OCI-LY7 (cell line): ENCODE measurements at regions not wholly inside any gene's neighbourhood (a gene's known extent, or its start where the extent isn't known, plus 50 kb on each side); places are given as distances from the start of the nearest gene placed in this dataset.

ENCODE experiments used
- BruUV-seq: library from RNA; stranded (reverse); fragments of 400-500 nt; replicated peaks from 2 replicates; lab custom pipeline; 2021; lab: Mats Ljungman, UMichigan
- CTCF ChIA-PET: fragments of 300-600 bp; sonication (Branson Sonifier 250); formaldehyde crosslinking; loops from one replicate; lab custom pipeline; 2022; ENCODE audit warnings: antibody characterized with exemption; ENCODE audit not compliant: unreplicated experiment; lab: Charles Lee
- POLR2A ChIA-PET: fragments of 300-600 bp; sonication (Branson Sonifier 250); formaldehyde crosslinking; loops from one replicate; lab custom pipeline; 2022; ENCODE audit warnings: antibody characterized with exemption; lab: Charles Lee
- DNase-seq: peaks from one replicate; pipeline ENCODE4 v3.0.0-alpha.2; 2015; ENCODE audit warnings: low spot score
- H2AFZ ChIP-seq: fragments of 200-600 bp; sonication (generic), shearing (Covaris generic); 2 replicates; pipeline ENCODE4 v1.6.1; 2014; ENCODE audit warnings: mild to moderate bottlenecking, antibody characterized with exemption, low read length, moderate library complexity
- H3K27ac ChIP-seq: fragments of 200-600 bp; sonication (generic); 2 replicates; pipeline ENCODE4 v1.5.1; 2014; ENCODE audit warnings: mixed run types, low read depth, mild to moderate bottlenecking, moderate library complexity, low read length, inconsistent platforms; ENCODE audit not compliant: poor library complexity, severe bottlenecking
- H3K36me3 ChIP-seq: fragments of 200-600 bp; sonication (generic); 2 replicates; pipeline ENCODE4 v1.6.1; 2014; ENCODE audit warnings: mild to moderate bottlenecking, antibody characterized with exemption, low read length, moderate library complexity, mixed read lengths; ENCODE audit not compliant: insufficient read depth
- H3K4me1 ChIP-seq: fragments of 200-600 bp; sonication (generic); 2 replicates; pipeline ENCODE4 v1.5.1; 2014; ENCODE audit warnings: mild to moderate bottlenecking, low read length; ENCODE audit not compliant: insufficient read depth, poor library complexity, severe bottlenecking
- H3K4me2 ChIP-seq: fragments of 200-600 bp; sonication (generic); 2 replicates; pipeline ENCODE4 v1.6.1; 2014; ENCODE audit warnings: mild to moderate bottlenecking, low read length
- H3K4me3 ChIP-seq: fragments of 200-600 bp; sonication (generic); 2 replicates; pipeline ENCODE4 v1.5.1; 2014; ENCODE audit warnings: mild to moderate bottlenecking, low read depth, low read length; ENCODE audit not compliant: poor library complexity, severe bottlenecking
- H3K79me2 ChIP-seq: fragments of 200-600 bp; sonication (generic); 2 replicates; pipeline ENCODE4 v1.6.1; 2016; ENCODE audit warnings: low read depth, mild to moderate bottlenecking, low read length, moderate library complexity, mixed read lengths; ENCODE audit not compliant: insufficient read depth
- H3K9me2 ChIP-seq: fragments of 200-600 bp; sonication (generic); 2 replicates; pipeline ENCODE4 v1.6.1; 2016; ENCODE audit warnings: mild to moderate bottlenecking, low read length, mixed read lengths; ENCODE audit not compliant: insufficient read depth
- H3K9me3 ChIP-seq: fragments of 200-600 bp; sonication (generic); 2 replicates; pipeline ENCODE4 v1.6.1; 2014; ENCODE audit warnings: mild to moderate bottlenecking, mixed run types, low read length, mixed read lengths
- H4K20me1 ChIP-seq: fragments of 200-600 bp; sonication (generic); 2 replicates; pipeline ENCODE4 v1.6.1; 2014; ENCODE audit warnings: mild to moderate bottlenecking, antibody characterized with exemption, low read length, moderate library complexity, mixed read lengths; ENCODE audit not compliant: insufficient read depth
- EZH2phosphoT487 ChIP-seq: fragments of 200-600 bp; sonication (generic); IDR thresholded peaks from 2 replicates; pipeline ENCODE4 v1.6.1; 2018; ENCODE audit warnings: low read depth, borderline replicate concordance, mild to moderate bottlenecking, mixed run types, antibody characterized with exemption, low read length, moderate library complexity, mixed read lengths
- intact Hi-C: fragments of 100-400 bp; cut with micrococcal nuclease; formaldehyde crosslinking; loops from one replicate; pipeline ENCODE4 v1.10.0; 2022; ENCODE audit not compliant: unreplicated experiment
- TF ChIP-seq, protein P1 (sequence below): fragments of 200-600 bp; sonication (generic); conservative IDR thresholded peaks from 2 replicates; pipeline ENCODE4 v1.5.1; 2014; ENCODE audit warnings: mild to moderate bottlenecking, antibody characterized with exemption, low read length, moderate library complexity, mixed read lengths

DNA sequence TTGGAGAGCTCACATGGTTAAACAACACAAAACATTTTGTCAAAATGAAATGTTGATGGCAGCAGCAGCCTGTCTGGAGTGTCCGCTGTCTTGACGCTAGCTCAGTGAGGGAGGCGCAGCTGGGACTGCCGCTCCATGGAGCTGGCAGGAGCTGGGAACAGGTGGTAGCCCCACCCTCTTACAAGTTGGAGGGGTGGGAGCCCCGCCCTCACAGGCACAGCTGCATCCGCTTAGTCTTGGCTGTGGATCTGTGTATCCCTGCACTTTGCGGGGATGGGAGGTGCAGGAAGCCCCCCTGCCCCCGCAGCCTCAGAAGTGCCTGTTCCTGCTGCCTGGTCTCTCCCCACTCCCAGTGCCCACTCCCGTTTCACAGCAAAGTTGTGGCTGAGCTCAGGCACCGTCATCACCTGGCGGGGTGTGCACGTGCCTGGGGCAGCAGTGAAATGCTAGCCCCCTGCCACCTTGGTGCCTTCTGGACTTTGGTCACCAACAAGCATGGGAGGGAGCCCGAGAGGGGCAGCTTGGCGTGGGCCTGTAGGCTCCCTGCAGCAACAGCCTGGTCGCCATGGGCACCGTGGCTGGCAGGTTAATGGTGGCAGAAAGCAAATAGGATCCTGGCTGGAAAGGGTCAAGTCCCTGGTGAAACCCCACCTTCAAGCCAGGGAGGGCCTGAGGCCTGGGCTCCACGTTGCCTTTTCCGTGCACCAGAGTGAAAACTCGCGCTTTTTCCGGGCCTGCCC is 53.8 kb upstream of the CADM2 start:
- Histone ChIP-seq H3K79me2 (no peaks in the 10 kb centered on the region), H3K9me3 (no peaks in the 10 kb centered on the region), H3K9me2 (no peaks in the 10 kb centered on the region), H3K4me3 (no peak overlapping the region), H3K36me3 (no peaks in the 10 kb centered on the region), H3K27ac (no peak overlapping the region), H4K20me1 (no peaks in the 10 kb centered on the region), H2AFZ (no peak overlapping the region), H3K4me1 (no peaks in the 10 kb centered on the region), H3K4me2 (no peak overlapping the region)
- no peak for DNase-seq
- TF ChIP-seq, protein P1, sequence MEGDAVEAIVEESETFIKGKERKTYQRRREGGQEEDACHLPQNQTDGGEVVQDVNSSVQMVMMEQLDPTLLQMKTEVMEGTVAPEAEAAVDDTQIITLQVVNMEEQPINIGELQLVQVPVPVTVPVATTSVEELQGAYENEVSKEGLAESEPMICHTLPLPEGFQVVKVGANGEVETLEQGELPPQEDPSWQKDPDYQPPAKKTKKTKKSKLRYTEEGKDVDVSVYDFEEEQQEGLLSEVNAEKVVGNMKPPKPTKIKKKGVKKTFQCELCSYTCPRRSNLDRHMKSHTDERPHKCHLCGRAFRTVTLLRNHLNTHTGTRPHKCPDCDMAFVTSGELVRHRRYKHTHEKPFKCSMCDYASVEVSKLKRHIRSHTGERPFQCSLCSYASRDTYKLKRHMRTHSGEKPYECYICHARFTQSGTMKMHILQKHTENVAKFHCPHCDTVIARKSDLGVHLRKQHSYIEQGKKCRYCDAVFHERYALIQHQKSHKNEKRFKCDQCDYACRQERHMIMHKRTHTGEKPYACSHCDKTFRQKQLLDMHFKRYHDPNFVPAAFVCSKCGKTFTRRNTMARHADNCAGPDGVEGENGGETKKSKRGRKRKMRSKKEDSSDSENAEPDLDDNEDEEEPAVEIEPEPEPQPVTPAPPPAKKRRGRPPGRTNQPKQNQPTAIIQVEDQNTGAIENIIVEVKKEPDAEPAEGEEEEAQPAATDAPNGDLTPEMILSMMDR = no peak
- CTCF ChIA-PET = no interaction called here
- POLR2A ChIA-PET = no interaction called here
- BruUV-seq = no TSS peak
- intact Hi-C loops = no loop called here

DNA sequence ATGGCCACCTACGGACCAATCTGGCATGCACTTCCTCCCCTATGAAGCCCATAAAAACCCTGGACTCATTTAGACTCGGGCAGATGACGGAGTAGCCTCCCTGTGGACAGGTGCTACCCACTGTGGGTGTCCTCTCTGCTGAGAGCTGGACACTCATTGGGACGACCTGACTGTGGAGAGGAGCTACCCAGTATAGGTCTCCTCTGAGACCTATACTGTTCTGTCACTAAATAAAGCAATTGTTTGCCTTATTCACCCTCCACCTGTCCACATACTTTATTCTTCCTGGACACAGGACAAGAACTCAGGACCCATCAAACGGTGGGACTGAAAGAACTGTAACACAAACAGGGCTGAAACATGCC is 53.3 kb upstream of the CADM2 start:
- CTCF ChIA-PET = no interaction called here
- H3K4me2 ChIP-seq = no peak overlapping the region
- H3K4me3 ChIP-seq = no peak overlapping the region
- no peaks in the 10 kb centered on the region for H4K20me1 ChIP-seq
- no peak for DNase-seq
- no peaks in the 10 kb centered on the region for H3K9me2 ChIP-seq
- no TSS peak for BruUV-seq
- intact Hi-C loops = no loop called here
- H2AFZ ChIP-seq = no peak overlapping the region
- no peaks in the 10 kb centered on the region for H3K9me3 ChIP-seq
- H3K79me2 ChIP-seq = no peaks in the 10 kb centered on the region
- H3K36me3 ChIP-seq = no peaks in the 10 kb centered on the region
- POLR2A ChIA-PET = no interaction called here
- no peaks in the 10 kb centered on the region for H3K4me1 ChIP-seq
- no peak overlapping the region for H3K27ac ChIP-seq
- no peak for TF ChIP-seq EZH2phosphoT487
- TF ChIP-seq, protein P1 = no peak

DNA sequence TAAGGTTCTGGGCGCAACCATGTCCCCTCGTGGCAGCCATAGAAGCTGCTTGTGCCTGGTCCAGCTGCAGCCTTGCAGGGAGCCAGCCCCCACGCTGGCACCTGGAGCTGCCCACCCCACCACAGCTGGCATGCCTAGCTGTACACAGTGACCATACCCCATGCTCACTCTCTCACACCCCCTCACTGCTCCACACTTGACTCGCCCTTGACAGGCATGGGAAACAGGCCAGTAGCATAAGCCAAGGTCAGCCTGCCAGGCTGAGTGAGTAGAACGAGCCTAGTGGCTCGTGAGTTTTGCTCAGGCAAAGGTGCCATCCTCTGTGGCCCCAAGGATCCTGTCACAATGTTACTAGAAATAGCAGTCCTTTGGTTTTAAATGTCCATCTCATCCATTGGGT is 52.7 kb upstream of the CADM2 start:
- H3K4me1 ChIP-seq = no peaks in the 10 kb centered on the region
- POLR2A ChIA-PET = no interaction called here

More for the DNA sequence above, 52.7 kb upstream of the CADM2 start:
- intact Hi-C loops = no loop called here
- no peak for DNase-seq
- no peak overlapping the region for H3K4me2 ChIP-seq
- BruUV-seq = no TSS peak
- H3K4me3 ChIP-seq = no peak overlapping the region
- no peaks in the 10 kb centered on the region for H3K9me2 ChIP-seq
- no peak overlapping the region for H3K27ac ChIP-seq
- H4K20me1 ChIP-seq = no peaks in the 10 kb centered on the region
- H3K36me3 ChIP-seq = no peaks in the 10 kb centered on the region
- no peaks in the 10 kb centered on the region for H3K9me3 ChIP-seq
- TF ChIP-seq, protein P1 = no peak
- TF ChIP-seq EZH2phosphoT487 = no peak
- H3K79me2 ChIP-seq = no peaks in the 10 kb centered on the region
- CTCF ChIA-PET = no interaction called here
- no peak overlapping the region for H2AFZ ChIP-seq
